DND-41 (cell line): ENCODE measurements at regions not wholly inside any gene's neighbourhood (a gene's known extent, or its start where the extent isn't known, plus 50 kb on each side); places are given as distances from the start of the nearest gene placed in this dataset.

Experiments
- EZH2 ChIP-seq: IDR thresholded peaks from 3 replicates; pipeline ENCODE4 v1.6.1; 2012; ENCODE audit warnings: borderline replicate concordance, low read depth, mild to moderate bottlenecking, moderate library complexity, low read length, inconsistent platforms; ENCODE audit not compliant: severe bottlenecking
- TF ChIP-seq, protein P1 (sequence below): IDR thresholded peaks from 2 replicates; pipeline ENCODE4 v1.5.1; 2012; ENCODE audit warnings: borderline replicate concordance, low read length, moderate library complexity, mild to moderate bottlenecking; ENCODE audit not compliant: poor library complexity, severe bottlenecking; ENCODE audit errors: extremely low read depth

DNA sequence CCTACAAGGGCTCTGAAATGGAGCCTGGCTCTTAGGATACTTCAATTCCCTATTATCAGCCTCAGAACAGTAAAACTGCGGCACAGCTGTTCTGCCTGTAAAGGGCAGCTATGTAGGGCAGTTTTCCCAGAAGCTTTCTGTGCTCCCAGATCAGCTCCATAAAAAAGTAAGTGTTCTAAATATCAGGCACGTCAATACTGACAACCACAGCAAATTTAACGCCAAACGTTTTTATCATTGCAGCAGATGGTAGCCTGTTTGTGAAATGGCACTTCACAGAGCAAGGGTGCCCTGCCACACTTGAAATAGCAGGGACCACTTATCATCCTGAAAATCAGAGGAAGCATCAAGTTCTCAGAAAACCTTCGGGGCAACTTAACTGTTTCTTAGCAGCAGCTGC is 54.8 kb upstream of the PTHLH start:
- TF ChIP-seq, protein P1, sequence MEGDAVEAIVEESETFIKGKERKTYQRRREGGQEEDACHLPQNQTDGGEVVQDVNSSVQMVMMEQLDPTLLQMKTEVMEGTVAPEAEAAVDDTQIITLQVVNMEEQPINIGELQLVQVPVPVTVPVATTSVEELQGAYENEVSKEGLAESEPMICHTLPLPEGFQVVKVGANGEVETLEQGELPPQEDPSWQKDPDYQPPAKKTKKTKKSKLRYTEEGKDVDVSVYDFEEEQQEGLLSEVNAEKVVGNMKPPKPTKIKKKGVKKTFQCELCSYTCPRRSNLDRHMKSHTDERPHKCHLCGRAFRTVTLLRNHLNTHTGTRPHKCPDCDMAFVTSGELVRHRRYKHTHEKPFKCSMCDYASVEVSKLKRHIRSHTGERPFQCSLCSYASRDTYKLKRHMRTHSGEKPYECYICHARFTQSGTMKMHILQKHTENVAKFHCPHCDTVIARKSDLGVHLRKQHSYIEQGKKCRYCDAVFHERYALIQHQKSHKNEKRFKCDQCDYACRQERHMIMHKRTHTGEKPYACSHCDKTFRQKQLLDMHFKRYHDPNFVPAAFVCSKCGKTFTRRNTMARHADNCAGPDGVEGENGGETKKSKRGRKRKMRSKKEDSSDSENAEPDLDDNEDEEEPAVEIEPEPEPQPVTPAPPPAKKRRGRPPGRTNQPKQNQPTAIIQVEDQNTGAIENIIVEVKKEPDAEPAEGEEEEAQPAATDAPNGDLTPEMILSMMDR: no peak
- no peak for TF ChIP-seq EZH2
